H9 (cell line): ENCODE measurements at regions not wholly inside any gene's neighbourhood (a gene's known extent, or its start where the extent isn't known, plus 50 kb on each side); places are given as distances from the start of the nearest gene placed in this dataset.
A peak's percentile ranks its signal among the peaks of the same experiment; 100 is the strongest.

Experiments used
- DNase-seq: peaks from one replicate; pipeline ENCODE4 v3.0.0-alpha.2; 2017
- H2AFZ ChIP-seq: one replicate; pipeline ENCODE4 v1.6.1; 2013; ENCODE audit warnings: mild to moderate bottlenecking, low read length, control low read depth, moderate library complexity
- H2AK5ac ChIP-seq: 2 replicates; pipeline ENCODE4 v1.6.1; 2013; ENCODE audit warnings: low read length, control low read depth, mixed read lengths; ENCODE audit not compliant: insufficient read length
- H2BK120ac ChIP-seq: one replicate; pipeline ENCODE4 v1.6.1; 2013; ENCODE audit warnings: low read depth, mild to moderate bottlenecking, low read length, control low read depth, inconsistent platforms; ENCODE audit not compliant: poor library complexity, severe bottlenecking
- H2BK12ac ChIP-seq: 2 replicates; pipeline ENCODE4 v1.6.1; 2013; ENCODE audit warnings: low read length, control low read depth, mixed read lengths, low read depth; ENCODE audit not compliant: insufficient read length
- H2BK15ac ChIP-seq: 2 replicates; pipeline ENCODE4 v1.6.1; 2013; ENCODE audit warnings: low read depth, low read length, control low read depth
- H2BK20ac ChIP-seq: one replicate; pipeline ENCODE4 v1.6.1; 2013; ENCODE audit warnings: low read depth, mild to moderate bottlenecking, low read length, control low read depth, inconsistent platforms; ENCODE audit not compliant: poor library complexity, severe bottlenecking
- H2BK5ac ChIP-seq: 2 replicates; pipeline ENCODE4 v1.6.1; 2013; ENCODE audit warnings: low read length, control low read depth, mixed read lengths; ENCODE audit not compliant: insufficient read length
- H3K14ac ChIP-seq: 2 replicates; pipeline ENCODE4 v1.6.1; 2013; ENCODE audit warnings: low read length, control low read depth; ENCODE audit not compliant: insufficient read depth
- H3K18ac ChIP-seq: 2 replicates; pipeline ENCODE4 v1.6.1; 2013; ENCODE audit warnings: low read depth, mild to moderate bottlenecking, mixed read lengths, low read length, control low read depth; ENCODE audit not compliant: insufficient read length
- H3K23ac ChIP-seq: 2 replicates; pipeline ENCODE4 v1.6.1; 2013; ENCODE audit warnings: low read length, control low read depth, mixed read lengths, low read depth; ENCODE audit not compliant: insufficient read length
- H3K23me2 ChIP-seq: 2 replicates; pipeline ENCODE4 v1.6.1; 2013; ENCODE audit warnings: low read depth, mild to moderate bottlenecking, mixed read lengths, low read length, control low read depth; ENCODE audit not compliant: insufficient read length, poor library complexity, severe bottlenecking
- H3K27ac ChIP-seq: 2 replicates; pipeline ENCODE4 v1.5.1; 2013; ENCODE audit warnings: low read length, control low read depth, mixed read lengths, low read depth; ENCODE audit not compliant: insufficient read length
- H3K27me3 ChIP-seq: 2 replicates; pipeline ENCODE4 v1.6.1; 2013; ENCODE audit warnings: low read length, control low read depth, inconsistent platforms; ENCODE audit not compliant: insufficient read depth
- H3K4ac ChIP-seq: 2 replicates; pipeline ENCODE4 v1.6.1; 2013; ENCODE audit warnings: low read depth, mild to moderate bottlenecking, control low read depth, inconsistent platforms, low read length, moderate library complexity
- H3K4me1 ChIP-seq: 2 replicates; pipeline ENCODE4 v1.6.1; 2013; ENCODE audit warnings: low read length, control low read depth, inconsistent platforms; ENCODE audit not compliant: insufficient read depth
- H3K4me2 ChIP-seq: 2 replicates; pipeline ENCODE4 v1.6.1; 2013; ENCODE audit warnings: low read length, control low read depth, mixed read lengths; ENCODE audit not compliant: insufficient read length, insufficient read depth
- H3K56ac ChIP-seq: 2 replicates; pipeline ENCODE4 v1.6.1; 2013; ENCODE audit warnings: low read depth, mild to moderate bottlenecking, mixed read lengths, low read length, control low read depth; ENCODE audit not compliant: insufficient read length
- H3K79me1 ChIP-seq: 2 replicates; pipeline ENCODE4 v1.6.1; 2013; ENCODE audit warnings: low read depth, mild to moderate bottlenecking, moderate library complexity, low read length, control low read depth, inconsistent platforms; ENCODE audit not compliant: insufficient read depth, poor library complexity, severe bottlenecking
- H3K79me2 ChIP-seq: 2 replicates; pipeline ENCODE4 v1.6.1; 2013; ENCODE audit warnings: low read length, control low read depth, inconsistent platforms; ENCODE audit not compliant: insufficient read depth
- H3K9ac ChIP-seq: 2 replicates; pipeline ENCODE4 v1.6.1; 2013; ENCODE audit warnings: low read length, control low read depth, mixed read lengths; ENCODE audit not compliant: insufficient read length; ENCODE audit errors: extremely low read depth
- H3K9me3 ChIP-seq: one replicate; pipeline ENCODE4 v1.6.1; 2013; ENCODE audit warnings: low read depth, low read length, inconsistent platforms; ENCODE audit not compliant: control insufficient read depth
- H3T11ph ChIP-seq: one replicate; pipeline ENCODE4 v1.6.1; 2013; ENCODE audit warnings: mild to moderate bottlenecking, low read length, control low read depth, inconsistent platforms
- H4K20me1 ChIP-seq: one replicate; pipeline ENCODE4 v1.6.1; 2013; ENCODE audit not compliant: control insufficient read depth, insufficient read length, insufficient read depth
- H4K5ac ChIP-seq: 2 replicates; pipeline ENCODE4 v1.6.1; 2013; ENCODE audit warnings: low read depth, mild to moderate bottlenecking, mixed read lengths, low read length, control low read depth; ENCODE audit not compliant: insufficient read length
- H4K8ac ChIP-seq: replicated peaks from 2 replicates; pipeline ENCODE4 v1.6.1; 2013; ENCODE audit warnings: low read length, control low read depth, mixed read lengths, low read depth; ENCODE audit not compliant: insufficient read length
- H4K91ac ChIP-seq: 2 replicates; pipeline ENCODE4 v1.6.1; 2013; ENCODE audit warnings: low read depth, mild to moderate bottlenecking, moderate library complexity, mixed read lengths, low read length, control low read depth; ENCODE audit not compliant: insufficient read length
- H3K27ac Mint-ChIP-seq, 3 experiments: 2 replicates in 2 of 3; 3 replicates in 1 of 3; pipeline ENCODE4 v1.8.0; 2020 to 2021; ENCODE audit warnings: mixed read lengths in 3 of 3, mild to moderate bottlenecking in 1 of 3, moderate library complexity in 1 of 3
- H3K27me3 Mint-ChIP-seq: 2 replicates; pipeline ENCODE4 v1.8.0; 2021; ENCODE audit warnings: low read depth, mild to moderate bottlenecking, moderate library complexity, mixed read lengths
- H3K36me3 Mint-ChIP-seq, 3 experiments: 2 replicates in 2 of 3; 3 replicates in 1 of 3; pipeline ENCODE4 v1.8.0; 2020 to 2021; ENCODE audit warnings: low read depth in 3 of 3, mixed read lengths in 3 of 3; ENCODE audit not compliant: insufficient read depth in 1 of 3
- H3K4me1 Mint-ChIP-seq, 2 experiments: 2 replicates each; pipeline ENCODE4 v1.8.0; 2020; ENCODE audit warnings: mixed read lengths in 2 of 2
- H3K4me3 Mint-ChIP-seq, 2 experiments: 2 replicates in 1 of 2; 3 replicates in 1 of 2; pipeline ENCODE4 v1.8.0; 2020 to 2021; ENCODE audit warnings: mild to moderate bottlenecking in 2 of 2, mixed read lengths in 2 of 2, moderate library complexity in 1 of 2
- H3K9me3 Mint-ChIP-seq, 2 experiments: 2 replicates in 1 of 2; 3 replicates in 1 of 2; pipeline ENCODE4 v1.8.0; 2020; ENCODE audit warnings: mild to moderate bottlenecking in 2 of 2, mixed read lengths in 2 of 2, moderate library complexity in 1 of 2
- CTCF ChIP-seq: fragments of 200-600 bp; sonication (generic); conservative IDR thresholded peaks from 3 replicates; pipeline ENCODE4 v1.8.0; 2021; ENCODE audit warnings: antibody characterized with exemption, mild to moderate bottlenecking
- WGBS: extraction: QIAGEN DNeasy Blood & Tissue Kit; methylation state at CpG from one replicate; pipeline ENCODE4 v1.1.7; 2013; ENCODE audit warnings: missing lambda C conversion rate, low lambda C conversion rate, mixed read lengths; ENCODE audit not compliant: insufficient read length; ENCODE audit errors: extremely low coverage; 5-methylcytosine and 5-hydroxymethylcytosine counted together

- Histone ChIP-seq H3K56ac (no peak overlapping the region), H3K18ac (no peak overlapping the region), H3K4me1 (peaks cover 2% of the 10 kb centered on the region; the same call in 1 of the 2 replicates), H3K23me2 (no peaks in the 10 kb centered on the region), H3K27ac (no peak overlapping the region), H3K14ac (no peak overlapping the region), H2BK12ac (no peak overlapping the region), H4K5ac (no peak overlapping the region), H2AFZ (no peak overlapping the region), H2BK20ac (no peak overlapping the region), H3K9me3 (no peaks in the 10 kb centered on the region), H3K23ac (no peak overlapping the region), H4K91ac (no peak overlapping the region), H2BK120ac (no peak overlapping the region), H2AK5ac (no peak overlapping the region), H2BK15ac (no peak overlapping the region), H3K79me1 (no peaks in the 10 kb centered on the region), H4K8ac (no peak overlapping the region), H3K9ac (no peak overlapping the region), H3T11ph (no peak overlapping the region), H4K20me1 (no peaks in the 10 kb centered on the region), H3K79me2 (no peaks in the 10 kb centered on the region), H2BK5ac (no peak overlapping the region), H3K4me2 (no peak overlapping the region), H3K27me3 (no peaks in the 10 kb centered on the region), H3K4ac (no peak overlapping the region)
- DNase-seq: peak; percentile 66
- no peaks in the 10 kb centered on the region for H3K36me3 Mint-ChIP-seq
- no peak; the same call in 2 of the 3 replicates for TF ChIP-seq CTCF
- H3K4me1 Mint-ChIP-seq: peaks cover 18 to 24% of the 10 kb centered on the region in 2 experiments
- no peak overlapping the region for H3K4me3 Mint-ChIP-seq
- H3K27me3 Mint-ChIP-seq: no peaks in the 10 kb centered on the region
- H3K27ac Mint-ChIP-seq: no peak overlapping the region
- H3K9me3 Mint-ChIP-seq: no peaks in the 10 kb centered on the region
- no CpG with 5 or more reads among the region's 17 CpGs for WGBS
Observed at GRCh38 chr3:182259579-182259978, 533.7 kb upstream of the ATP11B start.
